ENCODE measurements at regions not wholly inside any gene's neighbourhood (a gene's known extent, or its start where the extent isn't known, plus 50 kb on each side); places are given as distances from the start of the nearest gene placed in this dataset.
"Not testable (repeated sequence)": the region's sequence is repeated elsewhere in the genome, so short reads cannot be mapped to it uniquely, and the experiment has no call there.

DNA sequence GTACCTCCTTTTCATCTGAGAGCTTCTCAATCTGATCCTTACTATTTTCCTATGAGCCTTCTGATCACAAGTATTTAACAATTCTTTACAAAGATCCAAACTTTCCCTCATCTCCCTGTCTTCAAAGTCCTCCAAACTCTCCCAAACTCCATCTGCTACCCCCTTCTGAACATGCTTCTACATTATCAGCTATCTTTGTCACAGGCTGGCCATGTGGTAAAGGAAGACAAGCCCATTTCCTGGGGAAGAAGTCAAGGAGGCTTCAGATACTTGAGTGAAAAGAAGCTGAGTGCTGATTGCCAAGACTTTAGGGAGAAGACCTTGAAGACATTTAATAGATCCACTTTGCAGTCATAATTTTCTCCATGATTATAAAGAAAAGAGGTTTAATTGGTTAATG is 231.4 kb downstream of the CWH43 start:
- Mint-ChIP-seq H3K36me3 (ENCODE audit: insufficient read depth, unreplicated experiment) (no peaks in the 10 kb centered on the region), H3K27ac (ENCODE audit: low read depth, unreplicated experiment) (no peak overlapping the region), H3K9me3 (ENCODE audit: unreplicated experiment) (peaks cover 29% of the 10 kb centered on the region), H3K4me1 (ENCODE audit: insufficient read depth, unreplicated experiment) (no peaks in the 10 kb centered on the region), H3K27me3 (ENCODE audit: insufficient read depth, unreplicated experiment) (no peaks in the 10 kb centered on the region), H3K4me3 (ENCODE audit: unreplicated experiment) (no peak overlapping the region)
- ChIA-PET POLR2A (no interaction called here), CTCF (no interaction called here)
- intact Hi-C loops (cut with micrococcal nuclease) = no loop called here
- TF ChIP-seq, protein P1, sequence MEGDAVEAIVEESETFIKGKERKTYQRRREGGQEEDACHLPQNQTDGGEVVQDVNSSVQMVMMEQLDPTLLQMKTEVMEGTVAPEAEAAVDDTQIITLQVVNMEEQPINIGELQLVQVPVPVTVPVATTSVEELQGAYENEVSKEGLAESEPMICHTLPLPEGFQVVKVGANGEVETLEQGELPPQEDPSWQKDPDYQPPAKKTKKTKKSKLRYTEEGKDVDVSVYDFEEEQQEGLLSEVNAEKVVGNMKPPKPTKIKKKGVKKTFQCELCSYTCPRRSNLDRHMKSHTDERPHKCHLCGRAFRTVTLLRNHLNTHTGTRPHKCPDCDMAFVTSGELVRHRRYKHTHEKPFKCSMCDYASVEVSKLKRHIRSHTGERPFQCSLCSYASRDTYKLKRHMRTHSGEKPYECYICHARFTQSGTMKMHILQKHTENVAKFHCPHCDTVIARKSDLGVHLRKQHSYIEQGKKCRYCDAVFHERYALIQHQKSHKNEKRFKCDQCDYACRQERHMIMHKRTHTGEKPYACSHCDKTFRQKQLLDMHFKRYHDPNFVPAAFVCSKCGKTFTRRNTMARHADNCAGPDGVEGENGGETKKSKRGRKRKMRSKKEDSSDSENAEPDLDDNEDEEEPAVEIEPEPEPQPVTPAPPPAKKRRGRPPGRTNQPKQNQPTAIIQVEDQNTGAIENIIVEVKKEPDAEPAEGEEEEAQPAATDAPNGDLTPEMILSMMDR (IDR thresholded peaks at IDR 0.05; ENCODE audit: unreplicated experiment) = no peak
- DNase-seq (ENCODE audit: unreplicated experiment) = no peak
- BruUV-seq (replicated peaks) = no TSS peak

GRCh38 chr4:49218094-49218493 is 232.0 kb downstream of the CWH43 start:
- H3K27me3 Mint-ChIP-seq (ENCODE audit: insufficient read depth, unreplicated experiment); DNase-seq (ENCODE audit: unreplicated experiment); H3K4me3 Mint-ChIP-seq (ENCODE audit: unreplicated experiment); POLR2A ChIA-PET; H3K27ac Mint-ChIP-seq (ENCODE audit: low read depth, unreplicated experiment); CTCF ChIA-PET; H3K4me1 Mint-ChIP-seq (ENCODE audit: insufficient read depth, unreplicated experiment); intact Hi-C loops (cut with micrococcal nuclease); BruUV-seq (replicated peaks); H3K36me3 Mint-ChIP-seq (ENCODE audit: insufficient read depth, unreplicated experiment): not testable (repeated sequence)
- peaks cover 33% of the 10 kb centered on the region for H3K9me3 Mint-ChIP-seq (ENCODE audit: unreplicated experiment)

GRCh38 chr4:49218931-49219330 is 232.9 kb downstream of the CWH43 start:
- peaks cover 32% of the 10 kb centered on the region for H3K9me3 Mint-ChIP-seq (ENCODE audit: unreplicated experiment)
- H3K4me1 Mint-ChIP-seq (ENCODE audit: insufficient read depth, unreplicated experiment); H3K27ac Mint-ChIP-seq (ENCODE audit: low read depth, unreplicated experiment); POLR2A ChIA-PET; DNase-seq (ENCODE audit: unreplicated experiment); intact Hi-C loops (cut with micrococcal nuclease); BruUV-seq (replicated peaks); CTCF ChIA-PET; H3K4me3 Mint-ChIP-seq (ENCODE audit: unreplicated experiment); H3K36me3 Mint-ChIP-seq (ENCODE audit: insufficient read depth, unreplicated experiment); H3K27me3 Mint-ChIP-seq (ENCODE audit: insufficient read depth, unreplicated experiment): not testable (repeated sequence)

DNA sequence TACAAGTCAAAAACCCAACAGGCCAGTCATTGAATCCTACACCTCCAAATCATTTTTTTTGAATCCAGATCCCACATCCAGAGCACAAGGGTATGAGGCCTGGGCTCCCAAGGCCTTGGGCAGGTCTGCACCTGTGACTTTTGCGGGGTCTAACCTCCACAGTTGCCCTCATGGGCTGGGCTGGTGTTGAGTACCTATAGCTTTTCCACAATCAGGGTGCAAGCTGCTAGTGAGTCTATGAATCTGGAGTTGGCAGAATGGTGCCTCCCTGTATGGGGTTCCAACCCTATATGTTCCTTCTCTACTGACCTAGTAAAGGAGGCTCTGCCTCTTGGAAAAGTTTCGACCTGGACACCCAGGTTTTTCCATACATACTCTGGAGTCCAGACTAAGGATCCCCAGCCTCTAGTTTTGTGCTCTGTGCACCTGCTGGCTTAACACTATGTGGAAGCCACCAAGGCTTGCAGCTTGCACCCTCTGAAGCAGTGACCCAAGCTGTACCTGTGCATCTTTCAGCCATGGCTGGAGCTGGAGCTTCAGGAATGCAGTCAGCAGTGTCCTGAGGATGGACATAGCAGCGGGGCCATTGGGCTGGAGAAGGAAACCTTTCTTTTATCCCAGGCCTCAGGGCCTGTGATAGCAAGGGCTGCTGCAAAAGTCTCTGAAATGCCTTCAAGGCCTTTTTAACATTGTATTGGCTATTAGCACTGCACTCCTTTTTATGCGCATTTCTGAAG is 233.6 kb downstream of the CWH43 start:
- BruUV-seq (replicated peaks); H3K27ac Mint-ChIP-seq (ENCODE audit: low read depth, unreplicated experiment); H3K27me3 Mint-ChIP-seq (ENCODE audit: insufficient read depth, unreplicated experiment); H3K36me3 Mint-ChIP-seq (ENCODE audit: insufficient read depth, unreplicated experiment); H3K4me1 Mint-ChIP-seq (ENCODE audit: insufficient read depth, unreplicated experiment); CTCF ChIA-PET; intact Hi-C loops (cut with micrococcal nuclease); DNase-seq (ENCODE audit: unreplicated experiment); POLR2A ChIA-PET; H3K4me3 Mint-ChIP-seq (ENCODE audit: unreplicated experiment): not testable (repeated sequence)
- H3K9me3 Mint-ChIP-seq (ENCODE audit: unreplicated experiment) = peaks cover 26% of the 10 kb centered on the region

- no peaks in the 10 kb centered on the region for H3K27me3 Mint-ChIP-seq (ENCODE audit: insufficient read depth, unreplicated experiment)
- intact Hi-C loops (cut with micrococcal nuclease) = no loop called here
- no peak for DNase-seq (ENCODE audit: unreplicated experiment)
- no peaks in the 10 kb centered on the region for H3K36me3 Mint-ChIP-seq (ENCODE audit: insufficient read depth, unreplicated experiment)
- POLR2A ChIA-PET = no interaction called here
- H3K4me3 Mint-ChIP-seq (ENCODE audit: unreplicated experiment) = no peak overlapping the region
- H3K4me1 Mint-ChIP-seq (ENCODE audit: insufficient read depth, unreplicated experiment) = no peaks in the 10 kb centered on the region
- BruUV-seq (replicated peaks) = no TSS peak
- TF ChIP-seq, protein P1 (IDR thresholded peaks at IDR 0.05; ENCODE audit: unreplicated experiment) = no peak
- CTCF ChIA-PET = no interaction called here
- no peak overlapping the region for H3K27ac Mint-ChIP-seq (ENCODE audit: low read depth, unreplicated experiment)
- H3K9me3 Mint-ChIP-seq (ENCODE audit: unreplicated experiment) = peaks cover 26% of the 10 kb centered on the region
These were observed 235.1 kb downstream of the CWH43 start for GRCh38 chr4:49221209-49221608.

DNA sequence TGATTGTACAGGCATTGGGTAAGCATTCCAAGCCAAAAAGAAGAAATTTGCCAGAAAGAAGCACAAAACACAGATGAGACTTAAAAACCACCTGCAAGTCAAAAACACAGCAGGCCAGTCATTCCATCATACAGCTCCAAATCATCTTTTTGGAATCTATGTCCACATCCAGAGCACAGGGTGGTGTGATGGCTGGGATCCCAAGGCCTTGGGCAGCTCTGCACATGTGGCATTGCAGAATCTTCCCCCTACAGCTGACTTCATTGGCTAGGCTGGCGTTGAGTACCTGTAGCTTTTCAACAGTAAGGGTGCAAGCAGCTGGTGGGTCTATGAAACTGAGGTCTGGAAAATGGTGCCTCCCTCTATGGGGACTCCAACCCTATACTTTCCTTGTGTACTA is 236.7 kb downstream of the CWH43 start:
- H3K4me1 Mint-ChIP-seq (ENCODE audit: insufficient read depth, unreplicated experiment); intact Hi-C loops (cut with micrococcal nuclease); CTCF ChIA-PET; H3K4me3 Mint-ChIP-seq (ENCODE audit: unreplicated experiment); POLR2A ChIA-PET; DNase-seq (ENCODE audit: unreplicated experiment); H3K27ac Mint-ChIP-seq (ENCODE audit: low read depth, unreplicated experiment); H3K27me3 Mint-ChIP-seq (ENCODE audit: insufficient read depth, unreplicated experiment); H3K36me3 Mint-ChIP-seq (ENCODE audit: insufficient read depth, unreplicated experiment); BruUV-seq (replicated peaks): not testable (repeated sequence)
- H3K9me3 Mint-ChIP-seq (ENCODE audit: unreplicated experiment) = peaks cover 18% of the 10 kb centered on the region

DNA sequence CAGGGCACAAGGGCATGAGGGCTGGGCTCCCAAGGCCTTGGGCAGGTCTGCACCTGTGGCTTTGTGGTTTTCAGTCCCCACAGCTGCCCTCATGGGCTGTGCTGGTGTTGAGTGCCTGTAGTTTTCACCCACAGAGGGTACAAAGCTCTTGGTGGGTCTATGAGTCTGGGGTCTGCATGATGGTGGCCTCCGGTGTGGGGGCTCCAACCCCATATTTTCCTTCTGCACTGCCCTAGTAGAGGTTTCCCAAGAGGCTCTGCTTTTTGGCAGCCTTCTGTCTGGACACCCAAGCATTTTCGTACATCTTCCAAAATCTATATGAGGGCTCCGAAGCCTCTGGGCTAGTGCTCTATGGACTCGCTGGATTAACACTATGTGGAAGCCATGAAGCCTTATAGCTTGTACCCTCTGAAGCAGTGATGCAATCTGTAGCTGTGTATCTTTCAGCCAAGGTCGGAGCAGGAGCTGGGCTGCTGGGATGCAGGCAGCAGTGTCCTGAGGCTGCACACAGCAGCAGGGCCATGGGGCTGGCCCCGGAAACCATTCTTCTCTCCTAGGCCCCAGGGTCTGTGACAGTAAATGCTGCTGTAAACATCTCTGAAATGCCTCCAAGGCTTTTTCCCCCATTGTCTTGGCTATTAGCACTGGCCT is 240.3 kb downstream of the CWH43 start:
- H3K9me3 Mint-ChIP-seq (ENCODE audit: unreplicated experiment); H3K4me1 Mint-ChIP-seq (ENCODE audit: insufficient read depth, unreplicated experiment); H3K27ac Mint-ChIP-seq (ENCODE audit: low read depth, unreplicated experiment); CTCF ChIA-PET; H3K36me3 Mint-ChIP-seq (ENCODE audit: insufficient read depth, unreplicated experiment); POLR2A ChIA-PET; H3K27me3 Mint-ChIP-seq (ENCODE audit: insufficient read depth, unreplicated experiment); DNase-seq (ENCODE audit: unreplicated experiment); H3K4me3 Mint-ChIP-seq (ENCODE audit: unreplicated experiment); BruUV-seq (replicated peaks); intact Hi-C loops (cut with micrococcal nuclease): not testable (repeated sequence)

DNA sequence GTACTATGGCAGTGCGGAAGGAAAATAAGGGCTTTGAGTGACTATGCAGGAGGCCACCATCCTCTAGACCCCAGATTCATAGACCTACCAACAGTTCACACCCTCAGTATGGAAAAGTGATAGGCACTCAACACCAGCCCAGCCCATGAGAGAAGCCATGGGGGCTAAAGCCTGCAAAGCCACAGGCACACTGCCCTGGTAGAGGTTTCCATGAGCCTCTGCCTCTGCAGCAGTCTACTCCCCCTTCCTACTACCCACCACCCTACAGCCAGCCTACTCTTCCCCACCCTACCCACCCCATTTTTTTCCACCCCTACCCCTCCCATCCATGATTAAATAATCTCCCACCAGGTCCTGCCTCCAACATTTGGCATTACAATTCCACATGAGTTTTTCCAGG is 241.9 kb downstream of the CWH43 start:
- intact Hi-C loops (cut with micrococcal nuclease); H3K4me3 Mint-ChIP-seq (ENCODE audit: unreplicated experiment); H3K27ac Mint-ChIP-seq (ENCODE audit: low read depth, unreplicated experiment); BruUV-seq (replicated peaks); H3K36me3 Mint-ChIP-seq (ENCODE audit: insufficient read depth, unreplicated experiment); H3K9me3 Mint-ChIP-seq (ENCODE audit: unreplicated experiment); H3K27me3 Mint-ChIP-seq (ENCODE audit: insufficient read depth, unreplicated experiment); POLR2A ChIA-PET; H3K4me1 Mint-ChIP-seq (ENCODE audit: insufficient read depth, unreplicated experiment); CTCF ChIA-PET; DNase-seq (ENCODE audit: unreplicated experiment): not testable (repeated sequence)

Measured in MCF 10A (cell line).